GM12864 (cell line): ENCODE measurements at regions not wholly inside any gene's neighbourhood (a gene's known extent, or its start where the extent isn't known, plus 50 kb on each side); places are given as distances from the start of the nearest gene placed in this dataset.

Source experiments
- DNase-seq: peaks from one replicate; pipeline ENCODE4 v3.0.0-alpha.2; 2011; ENCODE audit warnings: low read depth
- H3K4me3 ChIP-seq: 2 replicates; pipeline ENCODE4 v1.5.1; 2011; ENCODE audit warnings: mild to moderate bottlenecking, low read depth, low read length, control low read depth
- TF ChIP-seq, protein P1 (sequence below): IDR thresholded peaks from 2 replicates; pipeline ENCODE4 v1.5.1; 2011; ENCODE audit warnings: low read depth, mild to moderate bottlenecking, moderate library complexity, low read length, control low read depth, inconsistent platforms; ENCODE audit errors: missing control alignments

- TF ChIP-seq, protein P1, sequence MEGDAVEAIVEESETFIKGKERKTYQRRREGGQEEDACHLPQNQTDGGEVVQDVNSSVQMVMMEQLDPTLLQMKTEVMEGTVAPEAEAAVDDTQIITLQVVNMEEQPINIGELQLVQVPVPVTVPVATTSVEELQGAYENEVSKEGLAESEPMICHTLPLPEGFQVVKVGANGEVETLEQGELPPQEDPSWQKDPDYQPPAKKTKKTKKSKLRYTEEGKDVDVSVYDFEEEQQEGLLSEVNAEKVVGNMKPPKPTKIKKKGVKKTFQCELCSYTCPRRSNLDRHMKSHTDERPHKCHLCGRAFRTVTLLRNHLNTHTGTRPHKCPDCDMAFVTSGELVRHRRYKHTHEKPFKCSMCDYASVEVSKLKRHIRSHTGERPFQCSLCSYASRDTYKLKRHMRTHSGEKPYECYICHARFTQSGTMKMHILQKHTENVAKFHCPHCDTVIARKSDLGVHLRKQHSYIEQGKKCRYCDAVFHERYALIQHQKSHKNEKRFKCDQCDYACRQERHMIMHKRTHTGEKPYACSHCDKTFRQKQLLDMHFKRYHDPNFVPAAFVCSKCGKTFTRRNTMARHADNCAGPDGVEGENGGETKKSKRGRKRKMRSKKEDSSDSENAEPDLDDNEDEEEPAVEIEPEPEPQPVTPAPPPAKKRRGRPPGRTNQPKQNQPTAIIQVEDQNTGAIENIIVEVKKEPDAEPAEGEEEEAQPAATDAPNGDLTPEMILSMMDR, result no peak
- DNase-seq, result no peak
- no peak overlapping the region for H3K4me3 ChIP-seq
These were observed 310.5 kb downstream of the CETN3 start for GRCh38 chr5:90099099-90099498.

GRCh38 chr5:90097082-90097477, 312.5 kb downstream of the CETN3 start:
- H3K4me3 ChIP-seq, result no peak overlapping the region
- TF ChIP-seq, protein P1, result no peak
- DNase-seq, result no peak

- DNase-seq, result no peak
- H3K4me3 ChIP-seq, result no peak overlapping the region
- TF ChIP-seq, protein P1, result no peak
These were observed 313.0 kb downstream of the CETN3 start for GRCh38 chr5:90096415-90097081.

- H3K4me3 ChIP-seq, result no peak overlapping the region
- no peak for DNase-seq
- TF ChIP-seq, protein P1, result no peak
These were observed 314.1 kb downstream of the CETN3 start for GRCh38 chr5:90095292-90096060.

DNA sequence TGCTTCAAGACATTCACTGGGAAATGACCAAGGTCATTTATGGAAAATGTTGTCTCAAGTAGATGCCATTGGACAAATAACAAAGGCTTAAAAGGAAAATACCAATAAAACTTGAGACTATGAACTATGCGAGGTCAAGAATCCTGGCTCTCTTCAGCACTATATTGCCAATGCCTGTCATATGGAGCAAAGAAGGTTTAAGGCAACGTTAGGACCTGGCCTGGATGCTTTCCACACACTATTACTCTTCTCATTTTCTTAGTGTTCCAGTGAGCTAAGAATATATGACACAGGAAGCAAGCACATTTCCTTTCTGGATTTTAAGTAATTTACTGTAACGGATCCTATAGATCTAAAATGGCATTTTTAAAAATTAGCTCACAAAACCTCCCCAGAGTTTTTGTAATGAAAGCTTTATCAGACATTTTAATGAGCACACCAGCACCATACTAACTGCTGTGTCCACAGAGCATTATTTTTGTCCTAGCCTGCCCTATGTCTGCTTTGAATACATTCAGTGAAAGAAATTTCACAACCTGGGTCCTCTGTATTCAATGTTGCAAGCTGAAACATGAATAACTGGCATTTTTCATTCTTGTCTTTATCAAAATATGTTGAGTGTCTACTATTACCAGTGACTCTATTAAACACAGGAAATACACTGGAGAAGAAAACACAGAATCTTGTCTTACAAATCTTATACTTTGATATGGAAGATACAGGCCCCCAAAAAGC, 315.6 kb downstream of the CETN3 start:
- TF ChIP-seq, protein P1, result no peak
- DNase-seq, result no peak
- no peak overlapping the region for H3K4me3 ChIP-seq

GRCh38 chr5:90092734-90093133, 316.8 kb downstream of the CETN3 start:
- DNase-seq, result no peak
- no peak overlapping the region for H3K4me3 ChIP-seq
- TF ChIP-seq, protein P1, result no peak
